B cell (primary cell): ENCODE measurements at regions not wholly inside any gene's neighbourhood (a gene's known extent, or its start where the extent isn't known, plus 50 kb on each side); places are given as distances from the start of the nearest gene placed in this dataset.

ENCODE experiments used
- ATAC-seq: fragments of 200-7000 bp; cut with Tn5 transposase; one replicate; pipeline ENCODE4 v1.10.0; 2021; ENCODE audit warnings: low read depth, mild to moderate bottlenecking, moderate number of reproducible peaks, moderate library complexity
- CTCF ChIA-PET: fragments of 350-600 bp; sonication (Branson Sonifier 250); formaldehyde crosslinking; loops from one replicate; lab custom pipeline; 2021; ENCODE audit warnings: antibody characterized with exemption, inconsistent platforms; lab: Charles Lee
- POLR2A ChIA-PET: fragments of 350-600 bp; sonication (Branson Sonifier 250); formaldehyde crosslinking; loops from one replicate; lab custom pipeline; 2021; ENCODE audit warnings: antibody characterized with exemption; lab: Charles Lee
- DNase-seq: peaks from one replicate; pipeline ENCODE4 v3.0.0; 2013
- H2AFZ ChIP-seq: 2 replicates; pipeline ENCODE4 v1.6.1; 2012; ENCODE audit warnings: mild to moderate bottlenecking, low read depth, low read length; ENCODE audit not compliant: insufficient read depth, poor library complexity, severe bottlenecking
- H3K27ac ChIP-seq, 2 donors: 1 replicate in 1 of 2; 2 replicates in 1 of 2; pipeline ENCODE4 v1.5.1; 2012 to 2013; ENCODE audit warnings: low read length in 2 of 2, mild to moderate bottlenecking in 2 of 2, moderate library complexity in 1 of 2
- H3K27me3 ChIP-seq, 4 experiments: fragments of 200-600 bp in 1 of 4; sonication (generic) in 1 of 4; replicated peaks in 1 of 4; 1 replicate in 2 of 4; 2 replicates in 2 of 4; pipeline versions ENCODE4 v1.6.1 to v1.7.0; 2013 to 2016; ENCODE audit warnings: low read length in 3 of 4, mild to moderate bottlenecking in 2 of 4, mixed read lengths in 1 of 4, moderate library complexity in 1 of 4; ENCODE audit not compliant: insufficient read depth in 4 of 4, control insufficient read depth in 3 of 4; ENCODE audit errors: control extremely low read depth in 1 of 4
- H3K36me3 ChIP-seq, 2 experiments: replicated peaks in 1 of 2; 1 replicate in 1 of 2; 2 replicates in 1 of 2; pipeline versions ENCODE4 v1.6.1 to v1.7.1; 2013; ENCODE audit warnings: low read length in 1 of 2; ENCODE audit not compliant: insufficient read depth in 2 of 2, control insufficient read depth in 1 of 2; ENCODE audit errors: control extremely low read depth in 1 of 2, extremely low read depth in 1 of 2
- H3K4me1 ChIP-seq, 2 donors: fragments of 200-600 bp in 1 of 2; sonication (generic) in 1 of 2; 1 replicate in 1 of 2; 2 replicates in 1 of 2; pipeline versions ENCODE4 v1.5.1 to v1.6.1; 2013 to 2017; ENCODE audit warnings: low read length in 2 of 2; ENCODE audit not compliant: control insufficient read depth in 2 of 2, insufficient read depth in 2 of 2
- H3K4me2 ChIP-seq: replicated peaks from 2 replicates; pipeline ENCODE3; 2012; ENCODE audit warnings: mild to moderate bottlenecking, low read depth, low read length; ENCODE audit not compliant: poor library complexity, severe bottlenecking
- H3K4me3 ChIP-seq, 5 experiments: fragments of 200-600 bp in 1 of 5; sonication (generic) in 1 of 5; 1 replicate in 3 of 5; 2 replicates in 2 of 5; pipeline versions ENCODE4 v1.5.1 to v1.7.0; 2011 to 2016; ENCODE audit warnings: low read length in 4 of 5, mild to moderate bottlenecking in 4 of 5, low read depth in 2 of 5, control low read depth in 1 of 5, moderate library complexity in 1 of 5; ENCODE audit not compliant: insufficient read depth in 1 of 5; ENCODE audit errors: control extremely low read depth in 1 of 5, extremely low read depth in 1 of 5
- H3K79me2 ChIP-seq: fragments of 200-600 bp; sonication (generic); one replicate; pipeline ENCODE4 v1.6.0; 2016; ENCODE audit warnings: low read length; ENCODE audit not compliant: control insufficient read depth, insufficient read depth
- H3K9ac ChIP-seq: fragments of 200-600 bp; sonication (generic); 2 replicates; pipeline ENCODE4 v1.6.1; 2017; ENCODE audit warnings: mild to moderate bottlenecking, low read length, moderate library complexity
- H3K9me3 ChIP-seq, 3 donors: one replicate each; pipeline versions ENCODE4 v1.6.1 to v1.7.1; 2013; ENCODE audit warnings: low read length in 2 of 3; ENCODE audit not compliant: control insufficient read depth in 2 of 3, insufficient read depth in 1 of 3; ENCODE audit errors: control extremely low read depth in 1 of 3
- H4K20me1 ChIP-seq: 2 replicates; pipeline ENCODE4 v1.6.0; 2012; ENCODE audit warnings: mild to moderate bottlenecking, low read length; ENCODE audit not compliant: insufficient read depth, control insufficient read depth, poor library complexity, severe bottlenecking
- H3K27ac Mint-ChIP-seq: one replicate; pipeline ENCODE4 v1.8.0; 2021; ENCODE audit warnings: mixed read lengths
- H3K27me3 Mint-ChIP-seq: one replicate; pipeline ENCODE4 v1.8.0; 2021; ENCODE audit warnings: mixed read lengths
- H3K4me1 Mint-ChIP-seq: one replicate; pipeline ENCODE4 v1.8.0; 2021; ENCODE audit warnings: mixed read lengths
- H3K4me3 Mint-ChIP-seq: one replicate; pipeline ENCODE4 v1.8.0; 2021; ENCODE audit warnings: mixed read lengths
- H3K9me3 Mint-ChIP-seq: one replicate; pipeline ENCODE4 v1.8.0; 2022; ENCODE audit warnings: mixed read lengths; ENCODE audit not compliant: insufficient read depth
- CTCF ChIP-seq: fragments of 200-600 bp; IDR thresholded peaks from one replicate; pipeline ENCODE4 v1.8.0; 2022; ENCODE audit warnings: antibody characterized with exemption, mild to moderate bottlenecking
- EZH2 ChIP-seq: IDR thresholded peaks from 2 replicates; pipeline ENCODE4 v1.6.1; 2012; ENCODE audit warnings: borderline replicate concordance, low read depth, mild to moderate bottlenecking, moderate library complexity, low read length; ENCODE audit not compliant: insufficient read depth, poor library complexity, severe bottlenecking
- WGBS: methylation state at CpG from one replicate; pipeline ENCODE4 v1.1.5; 2013; ENCODE audit warnings: missing lambda C conversion rate; ENCODE audit not compliant: insufficient coverage; 5-methylcytosine and 5-hydroxymethylcytosine counted together
- intact Hi-C: fragments of 100-400 bp; cut with micrococcal nuclease; formaldehyde crosslinking; loops from one replicate; pipeline ENCODE4 v1.10.0; 2022

GRCh38 chr3:6242104-6242503 is 618.8 kb upstream of the GRM7 start:
- Histone ChIP-seq H3K4me2 (no peak overlapping the region), H4K20me1 (no peaks in the 10 kb centered on the region), H3K27ac (no peak overlapping the region), H3K79me2 (no peaks in the 10 kb centered on the region), H3K9ac (no peak overlapping the region), H3K4me3 (no peak overlapping the region), H3K4me1 (no peaks in the 10 kb centered on the region), H3K36me3 (no peaks in the 10 kb centered on the region), H2AFZ (no peak overlapping the region), H3K27me3 (no peaks in the 10 kb centered on the region), H3K9me3 (peaks cover 0 to 5% (median 0%) of the 10 kb centered on the region in 3 donors)
- TF ChIP-seq CTCF (no peak), EZH2 (no peak)
- H3K27ac Mint-ChIP-seq: no peak overlapping the region
- WGBS: 100% methylated on average over 4 of the region's 4 CpGs
- H3K4me3 Mint-ChIP-seq: no peak overlapping the region
- DNase-seq (no peak), ATAC-seq (no peak)
- intact Hi-C loops: no loop called here
- CTCF ChIA-PET: no interaction called here
- H3K9me3 Mint-ChIP-seq: peaks cover 3% of the 10 kb centered on the region
- no peaks in the 10 kb centered on the region for H3K4me1 Mint-ChIP-seq
- POLR2A ChIA-PET: no interaction called here
- H3K27me3 Mint-ChIP-seq: no peaks in the 10 kb centered on the region

- POLR2A ChIA-PET: no interaction called here
- no peak overlapping the region for H2AFZ ChIP-seq
- no peaks in the 10 kb centered on the region for H4K20me1 ChIP-seq
- H3K9ac ChIP-seq: no peak overlapping the region
- no peaks in the 10 kb centered on the region for H3K79me2 ChIP-seq
- H3K9me3 ChIP-seq: no peaks in the 10 kb centered on the region
- H3K4me1 ChIP-seq: peaks cover 23 to 38% of the 10 kb centered on the region in 2 donors
- no peak for DNase-seq
- no peaks in the 10 kb centered on the region for H3K27me3 ChIP-seq
- no peaks in the 10 kb centered on the region for H3K36me3 ChIP-seq
- Mint-ChIP-seq H3K9me3 (no peaks in the 10 kb centered on the region), H3K4me3 (no peak overlapping the region), H3K27ac (peak overlapping the region; percentile 51), H3K27me3 (no peaks in the 10 kb centered on the region), H3K4me1 (peaks cover 49% of the 10 kb centered on the region)
- no peak for ATAC-seq
- H3K4me3 ChIP-seq: no peak overlapping the region
- intact Hi-C loops: no loop called here
- CTCF ChIA-PET: no interaction called here
- H3K4me2 ChIP-seq: no peak overlapping the region
- no peak overlapping the region for H3K27ac ChIP-seq
- no CpG with 5 or more reads among the region's 2 CpGs for WGBS
- TF ChIP-seq CTCF: no peak
- no peak for TF ChIP-seq EZH2
Measured at GRCh38 chr3:6248528-6248927, 612.4 kb upstream of the GRM7 start.
